ENCODE measurements at regions not wholly inside any gene's neighbourhood (a gene's known extent, or its start where the extent isn't known, plus 50 kb on each side); places are given as distances from the start of the nearest gene placed in this dataset.

DNA sequence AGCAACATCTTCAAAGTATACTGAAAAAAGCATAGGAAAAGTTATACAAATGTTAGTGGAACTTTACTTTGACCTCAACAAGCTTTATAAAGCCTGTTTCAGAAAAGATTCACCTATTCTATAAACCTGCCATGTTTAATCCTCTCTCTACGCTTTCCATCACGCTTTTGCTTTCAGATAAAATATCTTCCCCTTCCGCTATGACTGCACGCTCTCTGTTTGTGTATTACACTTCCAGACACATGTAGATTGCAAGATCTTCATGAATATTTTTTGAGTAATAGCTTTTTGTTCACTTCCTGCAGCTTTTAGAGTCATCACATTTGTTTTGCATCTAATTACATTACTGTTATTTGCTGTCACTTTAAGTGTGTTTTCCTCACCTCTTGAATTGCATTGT is 271.4 kb downstream of the RASSF9 start:
- TF ChIP-seq, protein P1, sequence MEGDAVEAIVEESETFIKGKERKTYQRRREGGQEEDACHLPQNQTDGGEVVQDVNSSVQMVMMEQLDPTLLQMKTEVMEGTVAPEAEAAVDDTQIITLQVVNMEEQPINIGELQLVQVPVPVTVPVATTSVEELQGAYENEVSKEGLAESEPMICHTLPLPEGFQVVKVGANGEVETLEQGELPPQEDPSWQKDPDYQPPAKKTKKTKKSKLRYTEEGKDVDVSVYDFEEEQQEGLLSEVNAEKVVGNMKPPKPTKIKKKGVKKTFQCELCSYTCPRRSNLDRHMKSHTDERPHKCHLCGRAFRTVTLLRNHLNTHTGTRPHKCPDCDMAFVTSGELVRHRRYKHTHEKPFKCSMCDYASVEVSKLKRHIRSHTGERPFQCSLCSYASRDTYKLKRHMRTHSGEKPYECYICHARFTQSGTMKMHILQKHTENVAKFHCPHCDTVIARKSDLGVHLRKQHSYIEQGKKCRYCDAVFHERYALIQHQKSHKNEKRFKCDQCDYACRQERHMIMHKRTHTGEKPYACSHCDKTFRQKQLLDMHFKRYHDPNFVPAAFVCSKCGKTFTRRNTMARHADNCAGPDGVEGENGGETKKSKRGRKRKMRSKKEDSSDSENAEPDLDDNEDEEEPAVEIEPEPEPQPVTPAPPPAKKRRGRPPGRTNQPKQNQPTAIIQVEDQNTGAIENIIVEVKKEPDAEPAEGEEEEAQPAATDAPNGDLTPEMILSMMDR (conservative IDR thresholded peaks at IDR 0.05) = no peak
- TF ChIP-seq ZFX (IDR thresholded peaks at IDR 0.05) = no peak

Measured in C4-2B (cell line).